ENCODE measurements at regions not wholly inside any gene's neighbourhood (a gene's known extent, or its start where the extent isn't known, plus 50 kb on each side); places are given as distances from the start of the nearest gene placed in this dataset.

GRCh38 chr6:41466437-41466990 lies 79.7 kb upstream of the FOXP4 start:
- intact Hi-C loops (cut with DNase I) = no loop called here
- DNase-seq (ENCODE audit: low spot score) = no peak

- no peak for DNase-seq (ENCODE audit: low spot score)
- intact Hi-C loops (cut with DNase I) = no loop called here
Measured at GRCh38 chr6:41467061-41467460, 79.1 kb upstream of the FOXP4 start.

GRCh38 chr6:41467627-41468404 lies 78.4 kb upstream of the FOXP4 start:
- DNase-seq (ENCODE audit: low spot score) = no peak
- intact Hi-C loops (cut with DNase I) = no loop called here

- intact Hi-C loops (cut with DNase I) = no loop called here
- DNase-seq (ENCODE audit: low spot score) = no peak
Measured at GRCh38 chr6:41469156-41470028, 76.8 kb upstream of the FOXP4 start.

GRCh38 chr6:41470029-41470330 lies 76.2 kb upstream of the FOXP4 start:
- no peak for DNase-seq (ENCODE audit: low spot score)
- intact Hi-C loops (cut with DNase I) = no loop called here

GRCh38 chr6:41470331-41471063 lies 75.7 kb upstream of the FOXP4 start:
- no peak for DNase-seq (ENCODE audit: low spot score)
- intact Hi-C loops (cut with DNase I) = no loop called here

GRCh38 chr6:41471064-41471895 lies 74.9 kb upstream of the FOXP4 start:
- DNase-seq (ENCODE audit: low spot score) = no peak
- intact Hi-C loops (cut with DNase I) = no loop called here

GRCh38 chr6:41474213-41474933 lies 71.8 kb upstream of the FOXP4 start:
- no peak for DNase-seq (ENCODE audit: low spot score)
- intact Hi-C loops (cut with DNase I) = no loop called here

- intact Hi-C loops (cut with DNase I) = no loop called here
Measured at GRCh38 chr6:41475164-41475563, 71.0 kb upstream of the FOXP4 start.

GRCh38 chr6:41475737-41476357 lies 70.3 kb upstream of the FOXP4 start:
- no peak for DNase-seq (ENCODE audit: low spot score)
- intact Hi-C loops (cut with DNase I) = no loop called here

More at GRCh38 chr6:41475164-41475563, 71.0 kb upstream of the FOXP4 start:
- DNase-seq (ENCODE audit: low spot score) = no peak

GRCh38 chr6:41476401-41476800 lies 69.8 kb upstream of the FOXP4 start:
- intact Hi-C loops (cut with DNase I) = no loop called here
- DNase-seq (ENCODE audit: low spot score) = no peak

GRCh38 chr6:41477572-41477971 lies 68.6 kb upstream of the FOXP4 start:
- DNase-seq (ENCODE audit: low spot score) = no peak
- intact Hi-C loops (cut with DNase I) = no loop called here

GRCh38 chr6:41483943-41484342 lies 62.2 kb upstream of the FOXP4 start:
- no peak for DNase-seq (ENCODE audit: low spot score)
- intact Hi-C loops (cut with DNase I) = no loop called here

GRCh38 chr6:41487860-41488432 lies 58.2 kb upstream of the FOXP4 start:
- intact Hi-C loops (cut with DNase I) = no loop called here
- no peak for DNase-seq (ENCODE audit: low spot score)

- no peak for DNase-seq (ENCODE audit: low spot score)
- intact Hi-C loops (cut with DNase I) = no loop called here
Measured at GRCh38 chr6:41488433-41489119, 57.6 kb upstream of the FOXP4 start.

GRCh38 chr6:41489120-41489851 lies 56.9 kb upstream of the FOXP4 start:
- DNase-seq (ENCODE audit: low spot score) = no peak
- intact Hi-C loops (cut with DNase I) = no loop called here
